ENCODE measurements at regions not wholly inside any gene's neighbourhood (a gene's known extent, or its start where the extent isn't known, plus 50 kb on each side); places are given as distances from the start of the nearest gene placed in this dataset.
"Not testable (repeated sequence)": the region's sequence is repeated elsewhere in the genome, so short reads cannot be mapped to it uniquely, and the experiment has no call there.

GRCh38 chr18:54433368-54433767 is 75.7 kb downstream of the C18orf54 start:
- DNase-seq (ENCODE audit: low read depth, low spot score): no peak

GRCh38 chr18:54433857-54434256 is 76.2 kb downstream of the C18orf54 start:
- no peak for DNase-seq (ENCODE audit: low read depth, low spot score)

- DNase-seq (ENCODE audit: low read depth, low spot score): no peak
Observed at GRCh38 chr18:54434453-54434852, 76.7 kb downstream of the C18orf54 start.

DNA sequence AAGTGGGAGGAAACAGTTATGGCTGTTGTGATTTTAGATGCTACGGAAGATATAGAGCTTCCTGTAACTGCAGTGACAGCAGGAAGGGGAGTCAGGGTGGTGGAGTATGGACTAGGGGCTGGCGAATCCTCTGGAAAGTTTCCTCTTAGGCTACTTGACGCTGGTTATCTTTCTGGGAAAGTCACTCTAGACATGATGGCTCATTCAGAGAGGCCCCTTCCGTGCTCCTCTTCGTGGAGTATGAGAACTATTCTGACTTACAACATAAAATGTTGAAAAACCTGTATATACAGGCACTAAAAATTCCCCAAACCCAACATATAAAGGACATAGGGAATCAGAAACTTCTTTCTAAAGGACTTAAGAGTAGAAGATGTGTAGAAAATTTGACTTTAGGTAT is 78.8 kb downstream of the C18orf54 start:
- DNase-seq (ENCODE audit: low read depth, low spot score): no peak

DNA sequence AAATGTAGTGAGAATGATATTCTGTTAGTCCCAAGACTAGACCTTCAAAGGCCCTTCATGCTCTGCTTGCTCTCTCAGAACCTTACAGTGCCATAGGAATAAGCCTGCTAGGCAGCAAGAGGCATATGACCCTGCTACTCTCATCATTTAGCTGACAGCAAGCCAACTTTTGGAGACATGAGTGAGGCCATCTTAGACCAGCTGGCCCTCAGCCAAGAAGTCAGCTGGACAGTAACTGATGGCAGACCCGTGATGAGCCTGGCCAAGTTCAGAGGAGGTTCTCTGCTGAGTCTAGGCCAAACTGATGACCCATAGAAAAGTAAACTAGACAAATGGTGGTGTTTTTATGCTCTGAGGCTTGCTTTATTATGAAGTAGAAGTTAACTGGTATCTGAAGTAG is 82.6 kb downstream of the C18orf54 start:
- no peak for DNase-seq (ENCODE audit: low read depth, low spot score)

DNA sequence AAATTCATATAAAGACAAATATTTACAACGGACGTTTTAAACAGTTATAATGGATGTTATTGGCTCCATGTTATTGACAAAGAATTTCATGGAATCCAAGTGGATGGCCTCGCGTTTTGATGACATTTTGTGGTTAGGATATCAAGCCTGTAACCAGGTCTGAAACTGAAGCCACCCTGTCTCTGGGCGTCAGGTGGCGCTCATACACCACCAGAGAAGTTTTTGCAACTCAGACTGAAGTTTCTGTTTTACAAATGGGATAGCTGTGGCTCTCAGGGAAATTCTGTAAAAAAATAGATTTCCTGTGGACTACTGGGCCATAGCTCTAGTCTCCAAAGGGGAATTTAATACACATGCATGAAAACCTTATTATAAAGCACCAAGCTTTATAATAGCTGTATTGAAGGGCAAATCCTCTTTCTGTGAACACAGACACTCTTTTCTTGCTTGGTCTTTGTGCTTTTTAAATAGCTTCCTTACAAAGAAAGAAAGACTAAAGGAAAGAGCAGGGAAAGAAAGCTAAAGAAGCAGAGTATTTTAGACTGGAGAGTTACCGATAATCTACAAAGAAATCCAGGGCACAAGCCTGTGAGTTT is 86.7 kb downstream of the C18orf54 start:
- peak; percentile 45 for DNase-seq (ENCODE audit: low read depth, low spot score)

GRCh38 chr18:54453996-54454395 is 96.3 kb downstream of the C18orf54 start:
- DNase-seq (ENCODE audit: low read depth, low spot score): no peak

- no peak for DNase-seq (ENCODE audit: low read depth, low spot score)
Observed at GRCh38 chr18:54465502-54465901, 107.8 kb downstream of the C18orf54 start.

DNA sequence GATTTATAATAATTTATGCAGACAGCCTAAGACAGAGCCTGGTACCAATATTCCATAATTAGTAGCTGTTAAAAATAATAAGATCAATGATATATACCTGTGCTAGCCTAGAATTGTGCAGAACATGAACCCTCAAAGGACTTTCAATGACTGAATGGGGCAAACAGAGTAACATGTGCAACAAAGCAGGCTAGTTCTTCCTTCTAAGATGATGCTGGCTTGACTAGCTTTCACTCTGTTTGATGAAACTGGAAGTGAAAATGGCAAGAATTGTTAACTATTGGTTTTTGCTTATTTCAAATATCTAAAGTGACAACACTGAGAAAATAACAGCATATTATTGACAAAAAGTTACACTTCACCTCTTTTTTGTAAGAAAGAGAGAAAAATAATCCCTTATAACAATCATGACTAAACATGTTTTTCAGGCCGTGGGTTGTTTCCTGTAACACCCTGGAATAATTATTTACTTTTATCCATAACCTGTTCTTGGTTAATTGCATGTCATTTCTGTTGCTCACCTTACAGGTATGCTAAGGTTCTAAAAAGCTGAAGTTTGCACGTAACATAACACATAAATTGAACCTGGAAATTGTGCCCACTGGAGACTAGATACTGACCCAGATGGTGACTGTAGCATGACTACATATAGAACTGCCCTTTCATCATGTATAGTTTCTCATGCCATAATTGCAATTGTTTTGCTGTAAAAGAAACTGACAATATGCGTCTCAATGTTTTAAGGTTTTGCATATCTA is 108.7 kb downstream of the C18orf54 start:
- no peak for DNase-seq (ENCODE audit: low read depth, low spot score)

DNA sequence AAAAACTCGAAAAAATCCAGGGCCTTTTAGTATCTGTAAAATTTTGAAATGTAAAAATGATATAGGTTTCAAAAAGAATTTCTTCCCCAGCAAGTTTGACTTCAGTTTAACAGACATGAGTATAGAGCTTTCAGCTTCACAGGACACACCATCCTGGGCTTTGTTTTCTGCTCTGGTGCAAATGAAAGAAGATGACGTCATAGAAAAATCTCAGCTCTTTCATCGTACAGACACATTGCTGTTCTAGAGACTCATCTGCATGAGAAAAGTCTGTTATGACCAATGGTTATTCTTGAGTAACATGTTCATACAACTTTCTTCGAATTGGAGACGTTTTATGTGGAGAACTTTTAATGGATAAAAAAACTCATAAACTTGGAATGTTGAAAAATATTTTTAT is 111.7 kb upstream of the DYNAP start:
- DNase-seq (ENCODE audit: low read depth, low spot score): no peak

DNA sequence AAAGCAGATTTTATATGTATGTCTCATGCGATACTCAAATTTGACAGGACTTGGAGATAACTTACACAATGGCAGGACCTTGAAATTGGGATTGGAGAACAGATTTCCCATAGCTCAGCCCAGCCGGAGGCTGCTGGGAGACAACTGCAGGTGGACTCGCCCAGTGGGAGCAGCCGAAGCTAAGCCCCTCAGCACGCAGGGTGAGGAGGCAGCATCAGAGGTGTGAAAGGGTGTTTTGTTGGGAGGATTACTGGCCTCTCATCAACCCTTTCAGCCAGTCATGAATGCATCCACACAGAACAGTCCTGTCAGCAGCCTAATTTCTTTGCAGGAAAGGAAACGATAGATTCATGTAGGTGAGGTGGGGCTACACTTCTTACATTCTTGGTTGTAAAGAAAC is 110.4 kb upstream of the DYNAP start:
- no peak for DNase-seq (ENCODE audit: low read depth, low spot score)

GRCh38 chr18:54502451-54502850 is 88.6 kb upstream of the DYNAP start:
- not testable (repeated sequence) for DNase-seq (ENCODE audit: low read depth, low spot score)

GRCh38 chr18:54503131-54503894 is 87.7 kb upstream of the DYNAP start:
- DNase-seq (ENCODE audit: low read depth, low spot score): no peak

GRCh38 chr18:54506516-54507261 is 84.4 kb upstream of the DYNAP start:
- DNase-seq (ENCODE audit: low read depth, low spot score): no peak

GRCh38 chr18:54509793-54510192 is 81.3 kb upstream of the DYNAP start:
- no peak for DNase-seq (ENCODE audit: low read depth, low spot score)

DNA sequence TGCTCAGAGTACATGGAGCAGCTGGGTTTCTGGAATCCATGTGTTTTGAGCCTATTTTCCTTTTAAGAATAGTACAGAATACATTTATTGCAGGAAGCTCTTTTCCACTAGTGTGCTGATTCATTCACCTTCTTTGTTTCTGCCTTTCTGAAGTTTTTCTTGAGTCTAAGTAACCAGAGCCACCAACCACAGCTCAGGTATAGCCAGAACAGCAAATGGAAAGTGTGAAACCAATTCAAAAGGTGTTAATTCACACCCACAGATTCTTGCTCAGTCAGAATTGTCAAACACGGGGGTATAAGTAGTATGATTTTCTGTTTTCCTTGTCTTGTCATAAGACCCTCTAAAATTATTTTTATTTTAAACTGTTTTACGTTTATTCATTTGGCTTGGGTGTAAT is 75.9 kb upstream of the DYNAP start:
- no peak for DNase-seq (ENCODE audit: low read depth, low spot score)

DNA sequence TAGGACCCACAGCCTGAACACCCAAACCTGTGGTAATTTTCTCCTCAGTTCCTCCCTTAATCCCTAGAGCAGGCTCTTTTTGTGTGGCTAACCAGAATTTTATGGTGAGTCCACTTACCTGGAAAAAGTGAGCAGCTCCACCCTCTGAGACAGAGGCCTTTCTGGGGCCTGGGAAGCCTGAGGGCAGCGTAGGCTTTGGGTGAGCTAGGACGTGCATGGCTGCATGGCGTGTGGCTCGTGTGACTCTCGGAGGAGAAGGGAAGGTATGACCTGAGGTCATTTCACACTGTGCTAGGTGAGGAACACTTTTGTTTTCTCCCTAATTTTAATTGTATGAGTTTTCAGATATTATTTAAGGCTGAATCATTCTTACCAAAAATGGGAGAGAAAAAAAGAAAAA is 73.5 kb upstream of the DYNAP start:
- no peak for DNase-seq (ENCODE audit: low read depth, low spot score)

DNA sequence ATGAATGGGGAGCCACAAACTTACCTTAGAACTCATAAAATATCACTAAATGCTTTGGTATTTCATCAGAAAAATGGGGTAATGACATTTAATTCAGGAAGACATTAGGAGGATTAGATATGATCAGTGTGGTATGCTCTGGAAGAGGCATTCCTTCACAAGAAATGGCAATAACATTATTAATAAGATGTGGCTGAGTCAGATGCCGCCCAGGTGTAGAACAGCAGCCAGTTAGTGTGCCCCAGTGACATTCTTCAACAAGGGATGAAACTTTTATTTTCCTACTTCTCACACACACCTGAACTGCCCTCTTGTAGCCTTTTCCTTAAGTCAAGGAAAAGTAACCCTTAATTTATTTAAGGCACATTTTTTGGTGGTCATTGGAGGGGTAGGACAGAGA is 69.2 kb upstream of the DYNAP start:
- DNase-seq (ENCODE audit: low read depth, low spot score): no peak

DNA sequence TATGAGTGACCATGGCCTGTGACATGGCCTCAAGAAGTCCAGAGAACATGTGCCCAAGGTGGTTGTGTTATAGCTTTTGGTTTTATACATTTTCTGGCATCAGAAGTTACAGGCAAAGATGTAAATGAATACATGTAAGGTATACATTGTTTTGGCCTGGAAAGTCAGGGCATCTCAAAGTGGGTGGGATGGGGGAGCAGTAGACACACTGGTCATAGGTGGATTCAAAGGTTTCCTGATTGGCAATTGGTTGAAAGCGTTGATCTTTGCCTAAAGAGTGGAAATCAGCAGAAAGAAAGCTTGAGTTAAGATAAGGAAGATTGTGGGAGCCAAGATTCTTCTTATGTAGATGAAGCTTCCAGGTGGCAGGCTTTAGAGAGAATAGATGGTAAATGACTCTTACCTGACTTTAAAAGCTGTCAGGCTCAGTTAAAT is 62.1 kb upstream of the DYNAP start:
- peak; percentile 81 for DNase-seq (ENCODE audit: low read depth, low spot score)

- DNase-seq (ENCODE audit: low read depth, low spot score): peak; percentile 87
Observed at GRCh38 chr18:54529444-54529843, 61.6 kb upstream of the DYNAP start.

GRCh38 chr18:54530285-54530684 is 60.8 kb upstream of the DYNAP start:
- DNase-seq (ENCODE audit: low read depth, low spot score): no peak

Measured in iPS DF 19.7 (cell line).